A673 (cell line): ENCODE measurements at regions not wholly inside any gene's neighbourhood (a gene's known extent, or its start where the extent isn't known, plus 50 kb on each side); places are given as distances from the start of the nearest gene placed in this dataset.

ENCODE experiments used
- BruUV-seq: library from RNA; stranded (reverse); fragments of 400-500 nt; replicated peaks from 2 replicates; lab custom pipeline; 2021; lab: Mats Ljungman, UMichigan
- CTCF ChIA-PET: fragments of 300-600 bp; sonication (Branson Sonifier 250); formaldehyde crosslinking; loops from one replicate; lab custom pipeline; 2022; ENCODE audit warnings: antibody characterized with exemption; lab: Charles Lee
- POLR2A ChIA-PET: fragments of 300-600 bp; sonication (Branson Sonifier 250); formaldehyde crosslinking; loops from one replicate; lab custom pipeline; 2022; ENCODE audit warnings: antibody characterized with exemption; ENCODE audit not compliant: low non-redundant PET; lab: Charles Lee
- DNase-seq: peaks from one replicate; pipeline ENCODE4 v3.0.0-alpha.2; 2015; ENCODE audit warnings: low spot score
- H3K27ac ChIP-seq: fragments of 200-600 bp; sonication (generic); 2 replicates; pipeline ENCODE4 v1.5.1; 2016; ENCODE audit warnings: mixed run types, low read depth, mild to moderate bottlenecking, mixed read lengths, antibody characterized with exemption, low read length; ENCODE audit not compliant: poor library complexity, severe bottlenecking
- H3K27me3 ChIP-seq: fragments of 200-600 bp; sonication (generic); replicated peaks from 2 replicates; pipeline ENCODE4 v1.6.1; 2017; ENCODE audit warnings: mixed run types, low read depth, mild to moderate bottlenecking, mixed read lengths, antibody characterized with exemption, low read length; ENCODE audit not compliant: insufficient read depth, poor library complexity
- H3K36me3 ChIP-seq: fragments of 200-600 bp; sonication (generic); 2 replicates; pipeline ENCODE4 v1.6.1; 2016; ENCODE audit warnings: mixed run types, mild to moderate bottlenecking, mixed read lengths, antibody characterized with exemption, low read length; ENCODE audit not compliant: insufficient read depth, poor library complexity, severe bottlenecking
- H3K4me1 ChIP-seq: fragments of 200-600 bp; sonication (generic); 2 replicates; pipeline ENCODE4 v1.6.1; 2017; ENCODE audit warnings: mixed run types, mild to moderate bottlenecking, mixed read lengths, antibody characterized with exemption, low read length; ENCODE audit not compliant: insufficient read depth, poor library complexity, severe bottlenecking
- H3K4me3 ChIP-seq: fragments of 200-600 bp; sonication (generic); 2 replicates; pipeline ENCODE4 v1.5.1; 2016; ENCODE audit warnings: low read depth, mixed run types, mild to moderate bottlenecking, mixed read lengths, low read length; ENCODE audit not compliant: poor library complexity, severe bottlenecking
- H3K9me3 ChIP-seq: fragments of 200-600 bp; sonication (generic); 2 replicates; pipeline ENCODE4 v1.6.1; 2016; ENCODE audit warnings: mixed run types, low read depth, mild to moderate bottlenecking, mixed read lengths, antibody characterized with exemption, low read length; ENCODE audit not compliant: poor library complexity, severe bottlenecking
- EZH2 ChIP-seq: fragments of 200-600 bp; sonication (generic); IDR thresholded peaks from 2 replicates; pipeline ENCODE4 v1.6.1; 2017; ENCODE audit warnings: borderline replicate concordance, low read depth, mild to moderate bottlenecking, mixed read lengths, antibody characterized with exemption, low read length; ENCODE audit not compliant: poor library complexity, severe bottlenecking
- intact Hi-C: fragments of 100-400 bp; cut with micrococcal nuclease; formaldehyde crosslinking; loops from one replicate; pipeline ENCODE4 v1.10.0; 2022; ENCODE audit not compliant: unreplicated experiment
- TF ChIP-seq, protein P1 (sequence below): fragments of 300-800, 200-600 bp; sonication (generic); conservative IDR thresholded peaks from 2 replicates; pipeline ENCODE4 v1.5.1; 2017; ENCODE audit warnings: low read depth, mild to moderate bottlenecking, antibody characterized with exemption, low read length, moderate library complexity, mixed read lengths

DNA sequence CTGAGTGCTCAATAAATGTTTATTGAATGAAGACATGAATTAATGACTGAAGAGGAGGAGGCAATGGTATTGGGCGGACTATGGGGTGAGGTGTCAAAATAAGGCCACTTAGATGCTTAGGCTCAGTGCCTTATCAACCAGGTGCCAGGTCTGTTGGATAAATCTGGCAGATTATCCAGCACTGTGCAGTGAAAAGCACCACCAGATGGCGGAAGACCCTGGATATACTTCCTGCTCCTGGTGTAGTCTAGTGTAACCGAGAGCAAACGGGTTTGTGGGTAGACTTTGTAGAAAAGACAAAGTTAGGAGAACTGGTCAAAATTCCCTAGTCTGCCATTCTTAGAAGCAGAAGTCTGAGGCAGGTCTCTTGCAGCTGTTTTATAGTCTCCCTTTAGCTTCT lies 306.3 kb downstream of the ATP23 start:
- BruUV-seq, result no TSS peak
- peaks cover 3% of the 10 kb centered on the region for H3K27me3 ChIP-seq
- peaks cover 15% of the 10 kb centered on the region for H3K4me1 ChIP-seq
- H3K27ac ChIP-seq, result no peak overlapping the region
- ChIA-PET CTCF (interaction anchor here (0.7 kb wide), 1 partner anchor 137 kb away, joined by 3 read pairs; no protein-coding TSS in a partner anchor), POLR2A (no interaction called here)
- H3K36me3 ChIP-seq, result no peaks in the 10 kb centered on the region
- no peaks in the 10 kb centered on the region for H3K9me3 ChIP-seq
- TF ChIP-seq, protein P1, sequence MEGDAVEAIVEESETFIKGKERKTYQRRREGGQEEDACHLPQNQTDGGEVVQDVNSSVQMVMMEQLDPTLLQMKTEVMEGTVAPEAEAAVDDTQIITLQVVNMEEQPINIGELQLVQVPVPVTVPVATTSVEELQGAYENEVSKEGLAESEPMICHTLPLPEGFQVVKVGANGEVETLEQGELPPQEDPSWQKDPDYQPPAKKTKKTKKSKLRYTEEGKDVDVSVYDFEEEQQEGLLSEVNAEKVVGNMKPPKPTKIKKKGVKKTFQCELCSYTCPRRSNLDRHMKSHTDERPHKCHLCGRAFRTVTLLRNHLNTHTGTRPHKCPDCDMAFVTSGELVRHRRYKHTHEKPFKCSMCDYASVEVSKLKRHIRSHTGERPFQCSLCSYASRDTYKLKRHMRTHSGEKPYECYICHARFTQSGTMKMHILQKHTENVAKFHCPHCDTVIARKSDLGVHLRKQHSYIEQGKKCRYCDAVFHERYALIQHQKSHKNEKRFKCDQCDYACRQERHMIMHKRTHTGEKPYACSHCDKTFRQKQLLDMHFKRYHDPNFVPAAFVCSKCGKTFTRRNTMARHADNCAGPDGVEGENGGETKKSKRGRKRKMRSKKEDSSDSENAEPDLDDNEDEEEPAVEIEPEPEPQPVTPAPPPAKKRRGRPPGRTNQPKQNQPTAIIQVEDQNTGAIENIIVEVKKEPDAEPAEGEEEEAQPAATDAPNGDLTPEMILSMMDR, result peak; percentile 65
- TF ChIP-seq EZH2, result no peak
- H3K4me3 ChIP-seq, result no peak overlapping the region
- intact Hi-C loops, result loop anchor here (10.0 kb wide), 1 partner anchor 197 kb away; no protein-coding TSS in a partner anchor
- DNase-seq, result peak; percentile 50

DNA sequence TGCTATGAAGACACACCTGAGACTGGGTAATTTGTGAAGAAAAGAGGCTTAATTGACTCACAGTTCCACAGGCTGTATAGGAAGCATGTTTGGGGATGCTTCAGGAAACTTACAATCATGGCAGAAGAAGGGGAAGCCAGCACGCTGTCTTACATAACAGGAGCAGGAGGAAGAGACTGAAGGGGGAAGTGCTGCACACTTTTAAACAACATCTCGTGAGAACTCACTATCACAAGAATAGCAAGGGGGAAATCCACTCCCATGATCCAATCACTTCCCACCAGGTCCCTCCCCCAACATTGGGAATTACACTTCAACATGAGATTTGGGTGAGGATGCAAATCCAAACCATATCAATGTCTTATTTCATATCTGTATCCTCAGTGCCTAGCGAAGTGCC lies 307.2 kb downstream of the ATP23 start:
- Histone ChIP-seq H3K4me3 (no peak overlapping the region), H3K27me3 (peaks cover 3% of the 10 kb centered on the region), H3K4me1 (peaks cover 5% of the 10 kb centered on the region), H3K36me3 (no peaks in the 10 kb centered on the region), H3K27ac (no peak overlapping the region), H3K9me3 (no peaks in the 10 kb centered on the region)
- BruUV-seq, result no TSS peak
- DNase-seq, result no peak
- ChIA-PET CTCF (no interaction called here), POLR2A (no interaction called here)
- intact Hi-C loops, result loop anchor here (10.0 kb wide), 1 partner anchor 196 kb away; no protein-coding TSS in a partner anchor
- no peak for TF ChIP-seq EZH2
- TF ChIP-seq, protein P1, result no peak

DNA sequence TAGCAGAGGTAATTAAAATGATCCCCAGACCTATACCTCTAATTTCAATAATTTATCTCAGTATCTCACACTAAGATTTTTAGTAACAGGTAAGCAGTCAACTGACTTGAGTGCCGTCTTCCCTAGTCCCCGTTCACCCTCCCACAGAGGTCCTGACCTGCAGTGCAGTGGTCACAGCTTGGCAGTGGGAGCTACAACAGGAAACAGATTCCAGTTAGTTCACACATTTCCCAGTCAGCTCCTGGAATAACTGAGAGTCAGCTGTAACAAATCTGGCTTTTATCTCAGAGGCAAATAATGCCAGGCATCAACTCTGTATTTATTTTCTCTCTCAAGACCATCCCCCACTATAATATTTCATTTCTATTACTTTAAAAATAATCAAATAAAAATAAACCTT lies 308.2 kb downstream of the ATP23 start:
- ChIA-PET POLR2A (no interaction called here), CTCF (no interaction called here)
- Histone ChIP-seq H3K4me3 (no peak overlapping the region), H3K36me3 (no peaks in the 10 kb centered on the region), H3K4me1 (no peaks in the 10 kb centered on the region), H3K27me3 (peaks cover 3% of the 10 kb centered on the region), H3K9me3 (no peaks in the 10 kb centered on the region), H3K27ac (no peak overlapping the region)
- no peak for TF ChIP-seq EZH2
- TF ChIP-seq, protein P1, result no peak
- DNase-seq, result no peak
- intact Hi-C loops, result loop anchor here (10.0 kb wide), 1 partner anchor 195 kb away; no protein-coding TSS in a partner anchor
- no TSS peak for BruUV-seq
